HG03066 (cell line): ENCODE measurements at regions not wholly inside any gene's neighbourhood (a gene's known extent, or its start where the extent isn't known, plus 50 kb on each side); places are given as distances from the start of the nearest gene placed in this dataset.
"Not testable (repeated sequence)": the region's sequence is repeated elsewhere in the genome, so short reads cannot be mapped to it uniquely, and the experiment has no call there.

Source experiments
- ATAC-seq: cut with Tn5 transposase; IDR thresholded peaks from one replicate; pipeline ENCODE4 v1.9.1; 2021; ENCODE audit warnings: low read depth; ENCODE audit not compliant: unreplicated experiment

DNA sequence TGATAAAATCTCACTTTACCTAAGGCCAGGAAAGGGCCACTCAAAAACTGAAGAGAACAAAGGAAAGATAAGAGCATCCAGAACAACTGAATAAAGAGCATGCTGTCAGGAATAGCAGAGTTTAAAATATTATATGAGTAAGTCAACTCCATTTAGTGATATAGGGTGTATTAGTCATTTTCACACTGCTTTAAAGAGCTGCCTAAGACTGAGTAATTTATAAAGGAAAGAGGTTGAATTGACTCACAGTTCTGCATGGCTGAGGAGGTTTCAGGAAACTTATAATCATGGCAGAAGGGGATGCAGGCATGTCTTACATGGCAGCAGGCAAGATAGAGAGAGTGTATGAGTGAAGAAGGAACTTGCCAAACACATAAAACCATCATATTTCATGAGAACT is 778.0 kb upstream of the NECTIN3 start:
- ATAC-seq, result no peak

DNA sequence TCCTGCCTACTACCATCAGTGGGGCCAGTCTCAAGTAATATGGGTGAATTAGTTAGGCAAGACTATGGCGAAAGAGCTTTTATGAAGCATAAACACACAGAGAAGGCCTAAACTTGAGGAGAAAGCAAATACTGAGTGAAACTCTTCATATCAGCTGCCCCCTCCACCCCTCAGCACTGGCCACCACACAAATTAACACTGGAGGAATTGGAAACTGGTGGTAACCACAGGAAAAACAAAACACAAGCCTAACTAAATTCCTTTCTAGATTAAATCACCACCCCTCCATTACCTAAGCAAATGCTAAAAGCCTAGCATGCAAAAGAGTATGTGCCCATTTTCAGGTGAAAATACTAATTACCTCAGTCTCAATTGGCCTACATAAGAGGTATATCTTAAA is 774.7 kb upstream of the NECTIN3 start:
- no peak for ATAC-seq

DNA sequence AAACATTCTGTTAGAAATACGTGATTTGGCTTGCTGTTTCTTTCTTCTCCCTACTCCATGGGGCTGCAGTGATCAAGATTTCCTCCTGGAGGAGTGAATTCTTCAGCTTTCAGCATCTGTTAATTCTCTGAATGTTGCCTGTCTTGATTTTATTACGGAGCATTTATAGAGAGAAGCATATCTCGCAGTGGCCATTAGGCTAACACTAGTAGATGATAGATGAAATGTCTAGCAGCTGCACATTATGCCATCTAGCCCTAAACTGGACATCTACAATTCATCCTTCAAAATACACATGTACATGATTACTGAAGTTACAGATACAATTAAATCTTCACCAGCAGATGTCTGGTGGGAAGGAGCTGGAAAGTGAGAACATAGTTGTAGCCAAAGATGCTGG is 769.8 kb upstream of the NECTIN3 start:
- no peak for ATAC-seq

DNA sequence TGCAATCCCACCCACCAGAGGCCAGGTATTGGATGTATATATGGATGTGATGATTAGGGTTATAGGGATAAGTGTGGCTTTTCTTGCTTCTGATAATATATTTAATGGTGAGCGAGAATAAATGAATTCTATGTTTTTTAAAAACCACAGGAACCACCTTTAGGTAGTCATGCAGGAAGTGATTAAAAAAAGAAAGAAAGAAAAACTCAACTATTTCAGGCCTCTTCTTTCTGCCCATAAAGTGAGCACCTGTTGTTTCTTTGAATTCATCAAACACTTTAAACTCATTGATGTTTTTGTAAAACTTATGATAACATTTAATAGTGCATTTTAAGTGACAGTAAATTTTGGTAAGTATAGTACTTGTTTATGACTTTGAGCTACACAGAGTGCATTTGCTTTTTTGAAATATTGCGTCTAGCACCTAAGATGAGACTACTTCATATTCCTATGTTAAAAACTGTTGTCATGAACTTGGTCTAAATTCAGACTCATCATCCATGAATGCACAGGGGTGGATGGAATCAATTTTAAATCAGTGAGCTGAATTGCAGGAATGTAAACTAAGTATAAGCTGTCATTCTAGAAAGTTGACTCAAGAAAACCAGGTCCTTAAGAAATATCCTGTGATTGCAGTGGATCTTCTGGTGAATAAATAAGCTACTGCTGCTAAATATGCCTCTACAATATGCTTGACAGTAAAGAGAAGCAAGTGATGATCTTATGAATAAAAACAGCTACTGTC is 764.4 kb upstream of the NECTIN3 start:
- no peak for ATAC-seq

DNA sequence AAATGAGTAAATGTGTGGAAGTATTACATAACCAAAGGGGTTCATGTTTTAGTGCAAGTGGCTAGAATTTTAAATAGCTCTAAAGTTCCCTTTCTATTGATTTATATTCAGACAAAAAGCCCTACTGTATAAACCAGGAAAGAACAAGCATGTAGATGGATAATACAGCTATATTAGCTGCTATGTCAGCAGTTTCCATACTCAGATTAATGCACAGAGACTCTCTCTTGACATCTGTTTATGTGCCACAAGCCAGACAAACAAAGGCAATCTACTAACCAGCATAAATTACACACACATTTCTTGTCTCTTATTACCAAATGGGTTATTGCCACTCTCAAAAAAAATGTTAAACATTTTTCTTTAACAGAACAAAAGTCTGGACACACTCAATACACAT is 760.1 kb upstream of the NECTIN3 start:
- ATAC-seq, result no peak

DNA sequence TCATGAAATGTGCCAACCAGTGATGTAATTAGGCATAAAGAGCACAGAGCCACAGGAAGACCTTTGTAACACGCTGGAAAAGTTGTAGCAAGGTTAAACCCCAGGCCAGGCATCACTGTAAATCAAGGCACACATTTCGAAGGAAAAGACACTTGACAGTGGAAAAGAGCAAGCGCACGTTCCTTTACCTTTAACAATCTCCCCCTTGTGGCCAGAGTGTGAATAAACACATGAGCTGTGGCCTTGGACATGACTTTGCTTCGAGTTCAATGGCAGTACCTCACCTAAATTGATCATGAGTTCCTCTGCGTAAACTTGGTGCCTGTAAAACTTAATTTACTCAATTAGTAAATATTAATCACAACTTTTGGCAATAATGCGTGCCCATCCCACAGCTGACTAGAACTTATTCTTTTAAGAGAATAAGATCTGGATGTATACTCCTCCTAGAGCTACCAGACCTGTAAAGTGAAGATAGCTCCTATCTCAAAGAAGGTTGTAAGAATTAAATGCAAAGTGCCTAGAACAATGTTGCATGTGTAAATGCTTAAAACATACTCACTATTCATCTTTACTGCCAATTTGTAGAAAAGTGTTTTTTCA is 757.0 kb upstream of the NECTIN3 start:
- ATAC-seq, result peak; percentile 93

DNA sequence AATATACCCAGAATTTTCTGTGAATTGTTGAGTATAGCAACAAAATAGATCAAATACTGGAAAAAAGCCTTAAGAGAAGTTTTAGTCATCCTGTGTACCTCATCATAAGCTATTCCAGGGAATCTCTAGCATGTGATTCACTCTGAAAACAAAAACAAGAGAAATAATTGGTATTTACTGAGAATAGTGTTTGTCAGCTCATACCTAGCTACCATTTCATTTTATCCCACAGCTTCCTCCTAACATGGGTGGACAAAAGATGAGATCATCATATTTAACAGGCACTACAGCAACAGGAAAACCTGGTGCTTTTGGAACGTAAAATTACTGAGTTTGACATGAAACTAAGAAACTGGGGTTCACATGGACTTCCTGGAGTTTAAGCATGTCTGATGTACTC is 753.5 kb upstream of the NECTIN3 start:
- no peak for ATAC-seq

DNA sequence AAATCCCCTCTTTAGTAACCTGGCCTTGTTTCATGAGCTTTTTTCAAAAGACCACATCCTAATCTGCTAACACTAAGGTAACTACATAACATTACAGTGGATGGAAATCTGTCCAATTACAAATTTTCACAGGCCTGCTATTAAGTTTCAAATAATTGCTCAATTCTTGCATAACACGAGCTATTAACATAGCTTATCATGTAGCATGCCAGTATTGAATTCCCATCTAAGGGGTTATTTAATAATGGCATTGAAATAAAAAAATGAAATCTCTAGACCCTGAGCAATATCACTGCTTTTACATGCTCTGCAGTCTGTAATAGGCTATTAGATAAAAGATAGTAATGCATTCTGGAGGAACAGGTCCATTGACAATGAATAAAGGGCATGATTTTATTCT is 748.3 kb upstream of the NECTIN3 start:
- ATAC-seq, result no peak

DNA sequence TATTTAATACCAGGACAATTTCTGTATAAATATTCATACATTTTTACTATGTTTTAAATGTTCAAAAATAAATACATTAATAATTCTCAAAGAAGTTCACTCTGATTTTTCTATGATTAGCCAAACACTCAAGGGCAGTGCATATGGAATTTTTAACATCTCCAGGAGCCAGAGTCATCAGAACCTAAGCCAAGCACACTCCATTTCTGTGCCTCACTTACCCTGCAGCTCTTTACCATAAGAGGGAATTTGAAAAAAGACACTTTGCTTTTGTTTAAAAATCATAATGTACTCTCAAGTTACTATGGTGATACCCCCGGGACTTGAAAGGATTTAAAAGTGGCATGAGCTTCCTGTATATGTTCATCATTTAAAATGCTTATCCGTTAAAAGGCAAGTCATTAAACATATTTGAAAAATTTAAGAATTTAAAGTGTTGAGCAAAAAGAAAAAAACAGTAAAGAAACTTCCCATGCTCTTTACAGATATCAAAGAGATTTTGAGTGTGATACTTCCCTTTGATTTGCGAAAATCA is 747.4 kb upstream of the NECTIN3 start:
- ATAC-seq, result no peak

DNA sequence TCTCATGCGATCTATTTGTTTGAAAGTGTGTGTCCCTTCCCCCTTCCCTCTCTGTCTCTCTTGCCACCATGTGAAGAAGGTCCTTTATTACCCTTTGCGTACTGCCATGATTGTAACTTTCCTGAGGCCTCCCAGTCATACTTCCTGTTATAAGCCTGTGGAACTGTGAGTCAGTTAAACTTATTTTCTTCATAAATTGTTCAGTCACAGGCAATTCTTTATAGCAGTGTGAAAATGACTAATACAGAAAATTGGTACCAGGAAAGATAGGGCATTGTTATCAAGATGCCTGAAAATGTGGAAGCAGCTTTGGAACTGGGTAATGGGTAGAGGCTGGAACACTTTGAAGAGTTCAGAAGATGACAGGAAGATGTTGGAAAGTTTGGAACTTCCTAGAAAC is 743.7 kb upstream of the NECTIN3 start:
- ATAC-seq, result no peak

DNA sequence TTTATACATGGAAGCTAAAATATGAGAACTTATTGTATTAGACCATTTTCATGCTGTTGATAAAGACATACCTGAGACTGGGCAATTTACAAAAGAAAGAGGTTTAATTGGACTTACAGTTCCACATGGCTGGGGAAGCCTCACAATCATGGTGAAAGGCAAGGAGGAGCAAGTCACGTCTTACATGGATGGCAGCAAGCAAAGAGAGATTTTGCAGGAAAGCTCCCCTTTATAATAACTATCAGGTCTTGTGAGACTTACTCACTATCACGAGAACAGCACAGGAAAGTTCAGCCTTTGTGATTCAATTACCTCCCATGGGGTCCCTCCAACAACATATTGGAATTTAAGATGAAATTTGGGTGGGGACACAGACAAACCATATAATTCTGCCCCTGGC is 740.1 kb upstream of the NECTIN3 start:
- not testable (repeated sequence) for ATAC-seq

DNA sequence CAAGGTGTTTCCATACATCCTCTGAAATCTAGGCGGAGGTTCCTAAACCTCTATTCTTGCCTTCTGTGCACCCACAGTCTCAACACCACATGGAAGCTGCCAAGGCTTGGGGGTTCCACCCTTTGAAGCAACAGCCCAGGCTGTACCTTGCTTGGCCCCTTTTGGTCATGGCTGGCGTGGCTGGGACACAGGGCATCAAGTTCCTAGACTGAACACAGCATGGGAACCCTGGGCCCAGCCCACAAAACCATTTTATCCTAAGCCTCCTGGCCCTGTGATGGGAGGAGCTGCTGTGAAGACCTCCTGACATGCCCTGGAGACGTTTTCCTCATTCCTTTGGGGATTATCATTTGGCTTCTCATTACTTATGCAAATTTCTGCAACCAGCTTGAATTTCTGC is 739.0 kb upstream of the NECTIN3 start:
- no peak for ATAC-seq

DNA sequence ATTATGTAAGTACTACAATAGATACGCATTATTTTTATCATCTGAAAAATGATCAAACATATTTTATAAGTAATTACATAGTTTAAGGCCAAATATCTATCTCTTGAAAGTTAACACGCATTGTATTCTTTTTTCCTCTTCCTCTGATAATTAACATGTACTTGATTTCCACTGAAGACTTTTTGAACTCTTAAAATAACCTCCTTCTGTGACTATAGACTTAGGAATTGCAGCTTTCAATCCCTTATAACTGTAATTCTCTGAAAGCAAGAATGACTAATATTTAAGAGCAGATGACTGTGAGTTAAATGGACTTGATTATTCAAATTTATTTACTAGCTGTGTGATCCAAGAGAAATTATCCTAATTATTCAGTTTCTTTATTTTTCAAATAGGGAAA is 730.6 kb upstream of the NECTIN3 start:
- ATAC-seq, result no peak

DNA sequence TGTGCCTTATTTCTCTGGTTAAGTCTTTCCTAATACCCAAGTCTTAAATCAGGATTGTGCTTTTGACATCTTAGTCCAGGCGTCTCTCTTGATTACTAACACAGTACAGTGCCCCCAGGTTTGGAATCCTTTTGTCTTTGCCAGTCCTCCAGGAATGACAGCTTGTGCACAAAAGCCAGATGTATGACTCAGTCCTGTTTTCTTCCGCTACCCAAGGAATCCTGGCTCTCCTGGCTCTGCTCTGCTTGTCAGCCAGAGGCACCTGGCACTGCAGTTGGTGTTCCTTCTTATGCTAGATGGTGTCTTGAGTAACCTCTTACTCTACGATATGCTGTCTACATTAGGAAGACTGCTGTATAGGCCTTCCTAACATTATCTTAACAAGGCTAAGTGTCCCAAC is 728.2 kb upstream of the NECTIN3 start:
- ATAC-seq, result no peak

DNA sequence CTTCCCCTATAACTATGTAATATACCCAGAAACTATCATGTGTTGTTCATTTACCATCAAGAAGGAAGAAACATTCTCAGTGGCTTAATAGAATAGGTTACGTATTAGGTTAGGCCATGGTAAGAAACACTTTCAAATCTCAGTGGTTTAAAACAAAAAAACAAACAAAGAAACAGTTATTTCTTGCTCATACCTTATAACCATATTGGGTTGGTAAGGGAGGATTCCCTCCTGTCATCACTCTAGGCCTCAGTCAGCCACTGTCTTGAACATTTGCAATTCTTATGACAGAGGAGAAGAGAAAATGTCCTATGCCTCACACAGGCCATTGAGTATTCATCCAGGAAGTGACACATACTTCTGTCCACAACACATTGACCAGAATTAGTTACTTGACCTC is 727.7 kb upstream of the NECTIN3 start:
- ATAC-seq, result peak; percentile 89

DNA sequence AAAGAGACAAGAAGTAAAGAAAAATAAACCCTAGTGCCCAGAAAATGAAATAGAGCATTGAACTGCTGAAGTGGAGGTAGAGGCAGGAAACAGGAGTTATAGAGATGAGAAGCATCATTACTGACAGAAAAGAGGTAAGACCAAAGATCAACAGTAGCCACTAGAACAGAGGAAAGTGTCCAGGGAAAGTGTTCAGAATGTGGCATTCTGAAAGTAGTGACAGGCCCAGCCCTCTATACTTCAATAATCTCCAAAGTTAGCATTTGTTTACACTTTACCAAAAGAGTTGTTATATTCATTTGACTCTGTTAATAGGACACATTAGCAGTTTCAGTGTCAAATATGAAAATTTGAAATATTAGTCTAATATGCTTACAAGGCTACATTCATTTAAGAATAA is 727.1 kb upstream of the NECTIN3 start:
- ATAC-seq, result no peak

DNA sequence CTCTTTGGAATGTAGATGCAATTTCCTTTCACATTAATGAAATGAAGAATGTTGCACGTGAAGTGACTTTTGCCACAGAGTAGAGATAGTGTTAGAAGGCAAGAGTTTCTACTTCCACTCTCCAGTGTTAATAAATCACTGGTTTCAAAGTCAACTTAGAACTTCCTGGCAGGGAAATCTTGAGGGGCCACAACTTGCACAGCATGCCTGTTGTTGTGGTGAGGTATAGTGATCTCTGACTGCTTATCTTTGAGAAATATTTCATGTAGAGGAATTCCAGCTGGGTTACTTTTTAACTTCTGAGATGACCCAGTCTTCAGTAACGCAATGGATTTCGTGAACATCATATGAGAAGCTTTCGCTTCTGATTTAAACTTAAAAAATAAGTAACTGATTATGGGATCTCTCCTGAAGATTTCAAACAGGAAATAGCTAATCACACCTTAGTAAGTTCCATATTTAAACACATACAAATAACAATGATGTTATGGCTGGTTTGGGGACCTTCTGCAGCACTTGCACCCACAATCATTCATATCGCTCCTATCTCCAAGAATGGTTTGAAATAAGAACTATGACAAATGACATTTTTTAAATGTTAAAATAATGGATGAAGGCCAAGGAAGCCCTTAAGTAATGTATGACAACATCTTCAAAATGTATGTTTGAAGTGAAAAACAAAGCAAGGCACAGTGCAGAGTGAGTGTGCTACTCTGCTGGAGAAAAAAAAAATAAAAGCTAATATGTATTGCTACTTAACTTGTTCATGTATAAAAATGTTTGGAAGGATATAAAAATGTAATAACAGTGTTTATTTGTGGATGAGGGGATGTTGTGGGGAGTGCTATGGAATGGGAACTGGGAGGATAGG is 726.5 kb upstream of the NECTIN3 start:
- no peak for ATAC-seq

DNA sequence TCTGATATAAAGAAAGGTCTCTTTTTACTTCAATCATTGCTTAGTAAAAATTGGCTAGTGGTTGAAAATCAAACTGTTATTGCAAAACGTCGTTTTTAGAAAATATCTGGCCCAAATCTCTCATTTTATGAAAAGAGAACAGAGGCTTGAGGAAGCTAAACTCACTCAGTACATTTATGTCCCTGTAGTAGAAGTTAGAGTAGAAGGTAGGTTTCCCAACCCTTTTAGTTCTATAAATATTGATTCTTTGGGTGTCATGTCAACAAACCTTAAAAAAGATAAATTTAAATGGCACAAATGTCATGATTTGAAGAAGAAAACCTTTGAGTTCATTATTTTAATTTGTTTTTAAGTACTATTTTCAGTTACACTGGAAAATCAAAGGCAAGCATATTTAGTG is 722.3 kb upstream of the NECTIN3 start:
- no peak for ATAC-seq

DNA sequence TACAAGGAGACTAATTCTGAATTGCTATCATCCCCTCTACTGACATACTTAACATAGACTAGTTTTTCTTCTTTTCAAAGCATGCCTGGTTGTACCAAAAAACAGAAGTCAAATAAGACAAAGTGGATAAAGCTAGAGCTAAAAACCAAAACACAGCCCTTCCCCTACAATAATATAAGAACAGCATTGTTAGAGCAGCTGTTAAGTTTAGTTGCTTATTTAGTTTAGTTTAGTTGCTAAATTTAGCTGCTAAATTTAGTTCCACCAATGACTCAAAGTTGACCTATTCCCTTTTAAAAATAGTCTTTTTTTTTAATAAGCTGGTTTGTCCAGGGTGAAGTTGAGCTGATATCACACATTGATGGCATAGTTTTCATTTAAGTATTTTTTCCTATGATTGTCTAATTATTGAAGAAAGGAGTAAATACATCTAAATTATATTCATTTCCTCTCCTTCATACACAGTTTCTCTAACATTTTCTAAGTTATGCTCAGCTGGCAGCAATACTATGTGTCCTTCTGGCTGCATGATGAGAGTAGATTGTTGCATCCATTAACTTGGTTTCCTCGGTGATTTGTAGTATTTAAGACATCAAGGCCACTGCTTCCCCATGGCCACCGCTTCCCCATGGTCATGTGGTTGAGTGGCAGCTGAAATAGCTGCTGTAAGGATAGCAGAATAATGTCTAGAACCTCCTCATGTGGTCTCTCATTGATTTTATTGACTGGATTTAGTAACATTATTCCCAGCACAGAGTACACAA is 718.6 kb upstream of the NECTIN3 start:
- ATAC-seq, result no peak

DNA sequence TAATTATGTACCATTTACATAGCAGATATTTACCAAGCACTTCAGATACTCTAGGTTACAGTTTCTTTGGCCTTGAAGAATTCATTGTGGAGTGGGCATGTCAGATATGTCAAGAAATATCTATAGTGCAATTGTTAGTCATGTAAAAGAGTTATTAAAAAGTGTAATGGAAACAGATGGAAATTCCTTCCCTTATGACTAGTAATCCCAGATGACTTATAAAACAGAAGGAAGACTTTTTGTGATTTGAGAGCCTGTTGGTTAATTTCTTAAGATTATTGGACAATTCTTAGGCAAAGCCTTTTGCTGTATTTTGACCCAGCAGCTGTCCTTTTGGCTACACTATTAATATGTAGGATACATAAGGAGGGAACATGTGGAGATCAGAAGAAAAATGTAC is 708.9 kb upstream of the NECTIN3 start:
- no peak for ATAC-seq

DNA sequence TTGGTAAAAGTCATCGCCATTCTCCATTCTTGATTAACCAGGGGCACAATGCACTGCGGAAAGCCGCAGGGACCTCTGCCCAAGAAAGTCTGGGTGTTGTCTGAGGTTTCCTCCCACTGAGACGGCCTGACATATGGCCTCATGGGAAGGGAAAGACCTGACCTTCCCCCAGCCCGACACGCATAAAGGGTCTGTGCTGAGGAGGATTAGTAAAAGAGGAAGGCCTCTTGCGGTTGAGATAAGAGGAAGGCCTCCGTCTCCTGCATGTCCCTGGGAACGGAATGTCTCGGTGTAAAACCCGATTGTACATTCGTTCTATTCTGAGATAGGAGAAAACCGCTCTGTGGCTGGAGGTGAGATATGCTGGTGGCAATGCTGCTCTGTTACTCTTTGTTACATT is 704.3 kb upstream of the NECTIN3 start:
- ATAC-seq, result not testable (repeated sequence)
